ENCODE measurements at regions not wholly inside any gene's neighbourhood (a gene's known extent, or its start where the extent isn't known, plus 50 kb on each side); places are given as distances from the start of the nearest gene placed in this dataset.
"Not testable (repeated sequence)": the region's sequence is repeated elsewhere in the genome, so short reads cannot be mapped to it uniquely, and the experiment has no call there.

DNA sequence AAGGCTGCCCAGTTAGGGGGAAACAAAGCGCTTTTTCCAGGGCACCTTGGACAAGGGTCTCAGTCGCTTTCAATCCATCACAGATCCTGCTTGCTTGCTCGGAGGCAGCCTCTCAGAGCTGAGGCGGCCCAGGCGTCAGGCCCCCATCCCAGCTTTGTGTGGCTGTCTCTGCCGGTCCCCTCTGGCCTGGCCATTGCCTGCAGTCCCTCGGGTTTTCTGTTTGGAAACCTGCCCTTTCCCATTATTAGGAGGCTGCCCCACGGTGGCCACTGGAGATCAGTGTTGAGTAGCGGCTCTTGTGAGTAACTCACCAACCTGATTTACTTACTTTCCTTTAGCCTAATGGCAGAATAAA is 216.1 kb downstream of the GLRX3 start:
- DNase-seq = no peak

DNA sequence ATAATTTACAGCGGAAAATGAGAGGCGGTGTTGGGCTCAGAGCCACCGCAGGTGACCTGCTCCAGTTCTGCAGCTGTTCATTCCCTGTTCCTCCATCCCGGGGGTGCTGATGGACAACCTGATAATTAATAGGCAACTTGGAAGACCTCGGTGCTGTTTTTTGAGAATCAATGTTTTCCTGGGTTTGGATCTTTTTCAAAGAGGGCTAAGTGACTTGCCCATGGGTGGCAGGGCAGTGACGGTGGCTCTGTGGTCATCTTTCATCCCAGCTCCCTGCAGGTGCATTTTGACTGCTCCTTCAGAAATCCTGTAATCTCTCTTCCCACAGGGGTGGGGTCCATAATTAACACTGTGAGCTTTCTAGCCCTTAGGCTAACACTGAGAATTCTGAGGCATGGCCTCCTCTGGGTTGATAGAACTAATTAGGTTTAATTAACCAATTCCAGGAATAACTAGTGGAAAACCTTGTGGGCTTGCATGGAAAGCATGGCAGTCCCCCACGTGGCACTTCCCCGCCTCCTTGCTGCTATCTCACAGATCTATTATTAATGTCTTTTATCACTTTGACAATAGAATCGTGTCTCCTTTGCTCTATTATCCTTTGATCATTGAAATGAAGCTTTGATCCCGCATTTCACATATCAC is 217.9 kb downstream of the GLRX3 start:
- DNase-seq = no peak

GRCh38 chr10:130354573-130354954 is 218.4 kb downstream of the GLRX3 start:
- DNase-seq = no peak

DNA sequence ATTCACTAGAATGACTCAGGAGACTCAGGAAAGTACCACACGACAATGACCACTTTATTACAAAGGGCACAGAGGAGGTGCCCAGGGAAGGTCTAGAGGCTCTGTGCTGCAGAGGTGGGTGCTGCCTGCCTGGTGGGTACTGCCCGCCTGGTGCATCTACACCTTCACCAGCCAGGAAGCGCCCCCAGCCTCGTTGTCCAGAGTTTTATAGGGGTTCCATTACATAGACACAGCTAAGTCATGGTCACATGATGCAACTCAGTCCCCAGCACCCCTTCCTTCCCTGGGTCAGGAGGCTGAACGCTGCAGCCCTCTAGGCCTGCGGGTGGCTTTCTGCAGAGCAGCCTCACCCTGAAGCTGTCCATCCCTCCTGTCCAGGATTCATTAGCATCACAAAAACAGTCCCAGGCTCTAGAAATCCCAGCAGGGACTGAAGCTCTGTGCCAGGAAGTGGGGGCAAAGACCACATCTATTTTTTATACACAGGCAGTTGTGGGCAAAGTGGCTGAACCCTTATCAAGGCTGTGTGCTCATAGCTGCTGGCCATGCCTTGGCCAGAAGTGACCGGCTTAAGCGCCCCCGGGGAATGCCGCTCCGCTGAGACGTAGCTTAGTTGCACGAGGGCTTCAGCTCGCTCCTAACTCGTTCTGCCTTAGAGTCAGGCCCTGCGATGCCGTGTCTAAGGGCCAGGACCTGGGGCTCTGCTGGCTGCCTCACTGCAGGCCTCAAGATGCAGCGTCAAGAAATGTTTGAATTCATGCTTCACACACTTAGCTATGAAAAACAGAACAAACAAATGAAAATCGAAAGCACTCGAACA is 219.0 kb downstream of the GLRX3 start:
- no peak for DNase-seq

DNA sequence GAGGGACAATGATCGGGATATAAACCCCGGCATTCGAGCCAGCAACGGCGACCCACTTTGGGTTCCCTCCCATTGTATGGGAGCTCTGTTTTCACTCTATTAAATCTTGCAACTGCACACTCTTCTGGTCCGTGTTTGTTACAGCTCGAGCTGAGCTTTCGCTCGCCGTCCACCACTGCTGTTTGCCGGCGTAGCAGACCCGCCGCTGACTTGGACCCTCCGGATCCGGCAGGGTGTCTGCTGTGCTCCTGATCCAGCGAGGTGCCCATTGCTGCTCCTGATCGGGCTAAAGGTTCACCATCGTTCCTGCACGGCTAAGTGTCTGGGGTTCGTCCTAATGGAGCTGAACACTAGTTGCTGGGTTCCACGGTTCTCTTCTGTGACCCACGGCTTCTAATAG is 220.2 kb downstream of the GLRX3 start:
- DNase-seq = not testable (repeated sequence)

- DNase-seq = no peak
Observed at GRCh38 chr10:130357226-130357625, 221.0 kb downstream of the GLRX3 start.

GRCh38 chr10:130357951-130358350 is 221.8 kb downstream of the GLRX3 start:
- no peak for DNase-seq

GRCh38 chr10:130358981-130359650 is 222.9 kb downstream of the GLRX3 start:
- no peak for DNase-seq

- no peak for DNase-seq
Observed at GRCh38 chr10:130359711-130360110, 223.5 kb downstream of the GLRX3 start.

DNA sequence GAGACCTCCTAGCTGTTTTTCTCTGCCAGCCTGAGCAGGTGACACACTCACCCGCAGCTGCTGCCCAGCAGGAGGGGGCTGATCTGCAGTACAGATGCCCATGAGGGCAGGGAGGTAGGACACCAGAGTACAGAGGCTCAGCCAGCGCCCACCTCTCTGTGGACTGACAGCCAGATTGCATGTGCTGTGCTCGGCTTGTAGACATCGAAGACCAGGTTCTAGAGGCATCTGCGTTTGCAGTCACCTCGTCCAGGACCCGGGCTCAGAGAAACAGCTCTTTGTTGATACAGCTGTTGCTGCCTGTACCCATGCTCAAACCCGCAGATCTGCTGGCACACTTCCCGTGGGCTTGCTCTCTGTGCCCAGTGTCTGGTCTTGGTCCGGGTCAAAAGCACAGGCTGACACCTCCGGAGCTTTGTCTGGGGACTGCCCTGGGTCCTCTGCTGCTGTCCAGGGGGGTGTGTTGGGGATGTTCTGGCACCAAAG is 224.7 kb downstream of the GLRX3 start:
- no peak for DNase-seq

GRCh38 chr10:130361351-130362105 is 225.3 kb downstream of the GLRX3 start:
- DNase-seq = no peak

DNA sequence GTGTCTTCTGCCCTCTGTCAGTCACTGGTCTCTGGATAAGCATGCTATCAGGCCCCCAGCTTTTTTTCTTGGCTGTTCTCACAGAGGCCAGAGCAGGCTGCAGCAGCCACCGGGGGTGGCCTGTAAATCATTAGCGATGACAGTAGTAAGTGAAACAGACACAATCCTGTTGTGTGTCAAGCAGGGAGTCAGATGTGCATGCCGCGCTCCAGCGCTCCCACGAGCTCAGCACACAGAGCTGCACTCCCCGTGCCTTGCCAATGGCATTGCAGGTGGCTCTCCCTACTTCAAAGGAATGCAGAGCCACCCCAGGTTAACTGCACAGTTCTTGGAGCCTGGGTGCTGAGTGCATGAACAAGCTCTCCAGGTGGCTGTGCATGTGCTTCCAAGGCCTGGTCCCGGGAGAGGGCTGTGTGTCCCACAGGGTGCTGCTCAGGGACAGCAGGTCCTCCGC is 226.1 kb downstream of the GLRX3 start:
- DNase-seq = no peak

GRCh38 chr10:130363051-130363450 is 226.9 kb downstream of the GLRX3 start:
- DNase-seq = no peak

GRCh38 chr10:130363899-130364445 is 227.8 kb downstream of the GLRX3 start:
- no peak for DNase-seq

DNA sequence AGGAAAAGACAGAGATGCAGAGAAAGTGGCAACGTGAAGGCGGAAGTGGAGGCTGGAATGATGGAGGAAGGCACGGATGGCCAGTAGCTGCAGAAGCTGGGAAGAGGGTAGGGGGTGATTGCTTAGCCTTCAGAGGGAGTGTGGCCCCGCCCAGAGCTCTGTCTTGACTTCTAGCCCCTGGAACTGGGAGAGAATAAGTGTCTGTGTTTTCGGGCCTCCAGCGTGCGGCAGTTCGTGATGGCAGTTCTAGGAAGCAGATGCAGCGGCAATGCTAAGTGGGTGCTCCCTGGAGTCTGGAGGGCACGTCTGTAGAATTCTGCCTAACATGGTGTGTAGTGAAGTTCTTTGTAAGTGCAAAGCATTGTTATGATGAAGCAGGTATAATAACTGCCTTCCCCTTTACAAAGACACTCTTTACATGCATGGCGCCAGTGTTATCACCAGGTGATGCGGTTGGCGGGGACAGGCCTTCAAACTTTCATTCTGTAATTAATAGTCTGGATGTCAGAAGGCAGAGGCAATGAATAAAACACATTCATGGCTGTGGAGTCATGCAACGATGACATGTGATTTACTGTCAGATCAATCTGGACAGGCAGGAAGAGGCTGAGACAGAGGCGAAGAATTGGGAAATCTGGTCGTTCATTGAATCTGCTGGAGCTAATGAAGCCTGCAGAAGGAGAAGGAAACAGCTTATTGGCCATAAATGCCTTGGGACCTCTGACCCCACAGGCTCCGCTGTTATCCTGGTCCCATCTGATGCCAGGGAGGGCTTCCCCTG is 228.6 kb downstream of the GLRX3 start:
- no peak for DNase-seq

- DNase-seq = no peak
Observed at GRCh38 chr10:130368761-130369560, 232.8 kb downstream of the GLRX3 start.

DNA sequence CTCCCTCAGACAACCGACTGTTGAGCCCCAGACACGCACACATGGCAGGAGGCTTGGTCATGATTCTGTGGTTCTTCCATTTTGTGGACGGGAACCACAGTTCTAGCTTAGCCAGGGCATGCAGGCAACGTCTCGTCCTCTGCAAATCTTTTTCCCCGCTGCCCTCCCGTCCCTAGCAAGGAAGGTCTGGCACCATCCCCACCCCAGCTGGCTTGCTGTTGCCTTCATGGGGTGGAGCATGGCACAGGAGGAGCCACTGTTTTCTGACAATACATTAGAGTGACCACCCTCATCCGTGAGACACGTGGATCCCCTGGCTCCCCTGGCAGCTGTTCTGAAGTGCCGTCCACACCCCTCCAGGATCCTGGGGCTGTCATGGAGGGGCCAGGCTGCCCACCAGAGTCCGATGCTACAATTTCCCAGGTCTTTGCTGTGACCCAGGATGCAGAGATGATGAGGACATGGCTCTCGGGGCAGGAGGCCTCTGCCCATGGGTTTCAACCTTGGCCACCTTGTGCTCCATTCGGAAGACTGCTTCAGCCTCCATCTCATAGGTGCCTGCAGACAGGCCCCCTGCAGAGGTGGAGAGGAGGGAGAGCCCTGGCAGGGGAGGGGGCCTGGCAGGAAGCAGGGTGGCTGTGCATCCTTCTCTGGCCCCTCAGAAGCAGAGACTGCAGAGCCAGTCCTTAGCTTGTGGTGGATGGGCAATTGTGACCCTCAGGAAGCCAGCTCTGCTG is 233.6 kb downstream of the GLRX3 start:
- no peak for DNase-seq

- no peak for DNase-seq
Observed at GRCh38 chr10:130370721-130371120, 234.5 kb downstream of the GLRX3 start.

- no peak for DNase-seq
Observed at GRCh38 chr10:130371156-130371555, 235.0 kb downstream of the GLRX3 start.

DNA sequence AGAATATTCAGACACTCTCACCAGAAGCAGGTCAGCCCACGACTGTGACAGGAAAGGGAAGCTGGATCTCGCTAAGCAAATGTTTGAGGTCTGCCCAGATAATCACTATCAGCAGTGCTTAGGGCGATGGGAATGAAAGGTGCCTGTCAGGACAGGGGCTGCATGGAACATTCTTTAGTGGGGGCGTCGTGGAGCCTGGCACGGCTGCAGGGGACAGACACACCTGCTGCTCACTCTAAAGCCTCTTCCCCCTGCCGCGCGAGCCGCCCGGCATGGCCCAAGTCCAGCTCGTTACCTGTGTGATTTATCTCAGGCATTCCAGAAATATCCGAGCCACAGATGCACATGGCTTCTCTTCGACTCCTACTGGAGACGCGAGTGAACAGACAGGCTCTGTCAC is 235.5 kb downstream of the GLRX3 start:
- no peak for DNase-seq

Data from stimulated activated CD4-positive, alpha-beta T cell treated with anti-CD3 and anti-CD28 coated beads, Interleukin-2, amount 100 ng/mL, for 24 hours (primary cell).